ENCODE measurements at regions not wholly inside any gene's neighbourhood (a gene's known extent, or its start where the extent isn't known, plus 50 kb on each side); places are given as distances from the start of the nearest gene placed in this dataset.

DNA sequence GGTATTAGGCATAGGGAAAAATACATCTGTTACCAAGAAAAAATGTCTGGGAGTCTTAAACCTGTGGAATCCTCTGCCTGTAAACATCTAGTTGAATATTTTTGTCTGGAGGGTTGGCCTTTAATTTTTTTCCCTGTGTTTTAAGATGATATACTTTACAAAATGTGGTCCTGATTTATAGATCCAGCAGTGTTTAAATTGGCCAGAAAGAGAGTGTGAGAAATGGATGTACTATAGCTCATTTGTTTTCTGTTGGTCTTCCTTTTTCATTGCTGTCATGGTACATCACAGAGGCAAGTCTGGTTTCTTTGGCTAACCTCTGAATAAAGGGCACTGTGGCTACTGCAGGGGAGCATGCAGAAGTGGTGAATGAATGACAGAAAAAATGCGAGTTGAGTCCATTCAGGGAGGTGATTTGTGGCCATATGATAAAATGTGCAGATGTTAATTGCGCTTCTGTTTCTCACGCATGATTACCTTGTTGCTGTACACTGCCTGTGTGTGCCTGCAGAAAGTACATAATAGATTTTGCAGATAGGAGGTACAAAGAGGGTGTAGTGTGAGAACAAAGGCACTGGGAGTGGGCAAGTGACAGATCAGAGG lies 150.0 kb downstream of the NFKBIZ start:
- TF ChIP-seq, protein P1, sequence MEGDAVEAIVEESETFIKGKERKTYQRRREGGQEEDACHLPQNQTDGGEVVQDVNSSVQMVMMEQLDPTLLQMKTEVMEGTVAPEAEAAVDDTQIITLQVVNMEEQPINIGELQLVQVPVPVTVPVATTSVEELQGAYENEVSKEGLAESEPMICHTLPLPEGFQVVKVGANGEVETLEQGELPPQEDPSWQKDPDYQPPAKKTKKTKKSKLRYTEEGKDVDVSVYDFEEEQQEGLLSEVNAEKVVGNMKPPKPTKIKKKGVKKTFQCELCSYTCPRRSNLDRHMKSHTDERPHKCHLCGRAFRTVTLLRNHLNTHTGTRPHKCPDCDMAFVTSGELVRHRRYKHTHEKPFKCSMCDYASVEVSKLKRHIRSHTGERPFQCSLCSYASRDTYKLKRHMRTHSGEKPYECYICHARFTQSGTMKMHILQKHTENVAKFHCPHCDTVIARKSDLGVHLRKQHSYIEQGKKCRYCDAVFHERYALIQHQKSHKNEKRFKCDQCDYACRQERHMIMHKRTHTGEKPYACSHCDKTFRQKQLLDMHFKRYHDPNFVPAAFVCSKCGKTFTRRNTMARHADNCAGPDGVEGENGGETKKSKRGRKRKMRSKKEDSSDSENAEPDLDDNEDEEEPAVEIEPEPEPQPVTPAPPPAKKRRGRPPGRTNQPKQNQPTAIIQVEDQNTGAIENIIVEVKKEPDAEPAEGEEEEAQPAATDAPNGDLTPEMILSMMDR (IDR thresholded peaks at IDR 0.05 in 8 of 11, conservative IDR thresholded peaks at IDR 0.05 in 3 of 11), result no peak
- no peak for TF ChIP-seq POLR2AphosphoS5 (IDR thresholded peaks at IDR 0.05)
- TF ChIP-seq POLR2A (IDR thresholded peaks at IDR 0.05), result no peak

Measured in spleen (tissue), 7 donors.